ENCODE measurements at regions not wholly inside any gene's neighbourhood (a gene's known extent, or its start where the extent isn't known, plus 50 kb on each side); places are given as distances from the start of the nearest gene placed in this dataset.

GRCh38 chr4:23438764-23439163 is 451.1 kb downstream of the PPARGC1A start:
- no peak overlapping the region for H3K9ac ChIP-seq (ENCODE audit: low read depth in 1 of 2, low read length in 2 of 2)
- H3K4me1 ChIP-seq (ENCODE audit: control insufficient read depth in 4 of 4, insufficient read depth in 4 of 4, low read length in 3 of 4) = no peaks in the 10 kb centered on the region
- TF ChIP-seq YY1 (IDR thresholded peaks at IDR 0.05) (no peak), RXRA (IDR thresholded peaks at IDR 0.05) (no peak), HNF4G (IDR thresholded peaks at IDR 0.05) (no peak), SP1 (IDR thresholded peaks at IDR 0.05) (no peak), RAD21 (IDR thresholded peaks at IDR 0.05) (no peak), REST (IDR thresholded peaks at IDR 0.05) (no peak), CTCF (IDR thresholded peaks at IDR 0.05; ENCODE audit: low read depth, low read length, missing input control) (no peak), ZBTB33 (IDR thresholded peaks at IDR 0.05) (no peak), NR2F2 (IDR thresholded peaks at IDR 0.05) (no peak), MAX (IDR thresholded peaks at IDR 0.05) (no peak), FOXA2 (IDR thresholded peaks at IDR 0.05) (no peak), GABPA (IDR thresholded peaks at IDR 0.05 in 1 of 2, conservative IDR thresholded peaks at IDR 0.05 in 1 of 2) (no peak), HNF4A (conservative IDR thresholded peaks at IDR 0.05) (no peak), ATF3 (IDR thresholded peaks at IDR 0.05) (no peak), TAF1 (conservative IDR thresholded peaks at IDR 0.05) (no peak), EGR1 (IDR thresholded peaks at IDR 0.05; ENCODE audit: low read depth in 2 of 2) (no peak), JUND (IDR thresholded peaks at IDR 0.05) (no peak), FOXA1 (IDR thresholded peaks at IDR 0.05) (no peak)
- H3K27ac ChIP-seq (ENCODE audit: low read depth in 1 of 2, low read length in 2 of 2) = no peak overlapping the region
- WGBS = 75% methylated on average over 1 of the region's 1 CpG
- no peak for DNase-seq (ENCODE audit: low spot score)
- no peaks in the 10 kb centered on the region for H3K36me3 ChIP-seq (ENCODE audit: control insufficient read depth in 4 of 4, insufficient read depth in 3 of 4, low read depth in 1 of 4, low read length in 3 of 4)
- no peaks in the 10 kb centered on the region for H3K9me3 ChIP-seq (ENCODE audit: control insufficient read depth in 4 of 4, low read length in 3 of 4)
- no peak overlapping the region for H3K4me3 ChIP-seq (ENCODE audit: low read depth in 1 of 3, low read length in 3 of 3)
- no peaks in the 10 kb centered on the region for H3K27me3 ChIP-seq (ENCODE audit: control insufficient read depth in 4 of 4, insufficient read depth in 4 of 4, low read length in 3 of 4)

GRCh38 chr4:23429497-23429896 is 460.4 kb downstream of the PPARGC1A start:
- no peak overlapping the region for H3K27ac ChIP-seq (ENCODE audit: low read depth in 1 of 2, low read length in 2 of 2)
- DNase-seq (ENCODE audit: low spot score) = no peak
- no peaks in the 10 kb centered on the region for H3K9me3 ChIP-seq (ENCODE audit: control insufficient read depth in 4 of 4, low read length in 3 of 4)
- H3K9ac ChIP-seq (ENCODE audit: low read depth in 1 of 2, low read length in 2 of 2) = no peak overlapping the region
- H3K4me3 ChIP-seq (ENCODE audit: low read depth in 1 of 3, low read length in 3 of 3) = no peak overlapping the region
- H3K4me1 ChIP-seq (ENCODE audit: control insufficient read depth in 4 of 4, insufficient read depth in 4 of 4, low read length in 3 of 4) = no peaks in the 10 kb centered on the region
- no peaks in the 10 kb centered on the region for H3K27me3 ChIP-seq (ENCODE audit: control insufficient read depth in 4 of 4, insufficient read depth in 4 of 4, low read length in 3 of 4)
- H3K36me3 ChIP-seq (ENCODE audit: control insufficient read depth in 4 of 4, insufficient read depth in 3 of 4, low read depth in 1 of 4, low read length in 3 of 4) = no peaks in the 10 kb centered on the region
- TF ChIP-seq REST (IDR thresholded peaks at IDR 0.05) (no peak), RAD21 (IDR thresholded peaks at IDR 0.05) (no peak), HNF4G (IDR thresholded peaks at IDR 0.05) (no peak), ATF3 (IDR thresholded peaks at IDR 0.05) (no peak), JUND (IDR thresholded peaks at IDR 0.05) (no peak), RXRA (IDR thresholded peaks at IDR 0.05) (no peak), HNF4A (conservative IDR thresholded peaks at IDR 0.05) (no peak), TAF1 (conservative IDR thresholded peaks at IDR 0.05) (no peak), GABPA (IDR thresholded peaks at IDR 0.05 in 1 of 2, conservative IDR thresholded peaks at IDR 0.05 in 1 of 2) (no peak), MAX (IDR thresholded peaks at IDR 0.05) (no peak), FOXA1 (IDR thresholded peaks at IDR 0.05) (no peak), EGR1 (IDR thresholded peaks at IDR 0.05; ENCODE audit: low read depth in 2 of 2) (no peak), YY1 (IDR thresholded peaks at IDR 0.05) (no peak)
